ENCODE measurements at regions not wholly inside any gene's neighbourhood (a gene's known extent, or its start where the extent isn't known, plus 50 kb on each side); places are given as distances from the start of the nearest gene placed in this dataset.
"Not testable (repeated sequence)": the region's sequence is repeated elsewhere in the genome, so short reads cannot be mapped to it uniquely, and the experiment has no call there.

- DNase-seq = no peak
- H3K36me3 Mint-ChIP-seq = no peaks in the 10 kb centered on the region
- no peak overlapping the region for H3K4me3 Mint-ChIP-seq
- no peak for ATAC-seq (replicated peaks)
- H3K9me3 Mint-ChIP-seq = peaks cover 3 to 9% of the 10 kb centered on the region in 2 donors
- H3K27ac Mint-ChIP-seq = no peak overlapping the region
- H3K27me3 Mint-ChIP-seq = peaks cover 0 to 5% of the 10 kb centered on the region in 2 donors
- H3K4me1 Mint-ChIP-seq = no peaks in the 10 kb centered on the region
These were observed 102.6 kb downstream of the LHFPL1 start for GRCh38 chrX:112577146-112577545.

- Mint-ChIP-seq H3K27ac (no peak overlapping the region), H3K4me3 (no peak overlapping the region), H3K27me3 (peaks cover 0 to 9% of the 10 kb centered on the region in 2 donors), H3K9me3 (peaks cover 1 to 2% of the 10 kb centered on the region in 2 donors), H3K36me3 (no peaks in the 10 kb centered on the region), H3K4me1 (no peaks in the 10 kb centered on the region)
- ATAC-seq (replicated peaks) = no peak
- DNase-seq = no peak
These were observed 108.3 kb downstream of the LHFPL1 start for GRCh38 chrX:112571388-112571787.

- Mint-ChIP-seq H3K27me3 (peaks cover 0 to 12% of the 10 kb centered on the region in 2 donors), H3K27ac (no peak overlapping the region), H3K9me3 (peaks cover 0 to 2% of the 10 kb centered on the region in 2 donors), H3K4me1 (no peaks in the 10 kb centered on the region), H3K4me3 (no peak overlapping the region), H3K36me3 (no peaks in the 10 kb centered on the region)
- ATAC-seq (replicated peaks) = no peak
- DNase-seq = no peak
These were observed 123.9 kb downstream of the LHFPL1 start for GRCh38 chrX:112555831-112556230.

GRCh38 chrX:112545051-112545450 is 134.7 kb downstream of the LHFPL1 start:
- no peaks in the 10 kb centered on the region for H3K36me3 Mint-ChIP-seq
- peaks cover 0 to 3% of the 10 kb centered on the region in 2 donors for H3K9me3 Mint-ChIP-seq
- DNase-seq = no peak
- H3K27ac Mint-ChIP-seq = no peak overlapping the region
- no peak for ATAC-seq (replicated peaks)
- no peaks in the 10 kb centered on the region for H3K27me3 Mint-ChIP-seq
- H3K4me1 Mint-ChIP-seq = no peaks in the 10 kb centered on the region
- no peak overlapping the region for H3K4me3 Mint-ChIP-seq

GRCh38 chrX:112536544-112536943 is 143.2 kb downstream of the LHFPL1 start:
- Mint-ChIP-seq H3K27me3 (no peaks in the 10 kb centered on the region), H3K9me3 (peaks cover 0 to 5% of the 10 kb centered on the region in 2 donors), H3K36me3 (no peaks in the 10 kb centered on the region), H3K27ac (no peak overlapping the region), H3K4me1 (no peaks in the 10 kb centered on the region), H3K4me3 (no peak overlapping the region)
- ATAC-seq (replicated peaks) = no peak
- DNase-seq = no peak

- Mint-ChIP-seq H3K27me3 (no peaks in the 10 kb centered on the region), H3K27ac (no peak overlapping the region), H3K9me3 (peaks cover 6% of the 10 kb centered on the region in 2 donors), H3K36me3 (no peaks in the 10 kb centered on the region), H3K4me1 (no peaks in the 10 kb centered on the region), H3K4me3 (no peak overlapping the region)
- ATAC-seq (replicated peaks) = no peak
- no peak for DNase-seq
These were observed 151.8 kb downstream of the LHFPL1 start for GRCh38 chrX:112527903-112528302.

- DNase-seq (no peak), ATAC-seq (replicated peaks) (no peak)
- H3K9me3 Mint-ChIP-seq = peaks cover 4 to 6% of the 10 kb centered on the region in 2 donors
- H3K36me3 Mint-ChIP-seq = no peaks in the 10 kb centered on the region
- no peak overlapping the region for H3K27ac Mint-ChIP-seq
- no peaks in the 10 kb centered on the region for H3K27me3 Mint-ChIP-seq
- H3K4me1 Mint-ChIP-seq = no peaks in the 10 kb centered on the region
- no peak overlapping the region for H3K4me3 Mint-ChIP-seq
These were observed 158.1 kb downstream of the LHFPL1 start for GRCh38 chrX:112521676-112522075.

GRCh38 chrX:112520124-112520523 is 159.6 kb downstream of the LHFPL1 start:
- no peak overlapping the region for H3K4me3 Mint-ChIP-seq
- H3K27me3 Mint-ChIP-seq = no peaks in the 10 kb centered on the region

GRCh38 chrX:112513154-112513553 is 166.6 kb downstream of the LHFPL1 start:
- DNase-seq = no peak

More at GRCh38 chrX:112520124-112520523, 159.6 kb downstream of the LHFPL1 start:
- Mint-ChIP-seq H3K4me1 (no peaks in the 10 kb centered on the region), H3K9me3 (peaks cover 4 to 7% of the 10 kb centered on the region in 2 donors), H3K27ac (no peak overlapping the region), H3K36me3 (no peaks in the 10 kb centered on the region)
- ATAC-seq (replicated peaks) = no peak
- DNase-seq = no peak

GRCh38 chrX:112512509-112512908 is 167.2 kb downstream of the LHFPL1 start:
- DNase-seq = no peak
- H3K27me3 Mint-ChIP-seq = no peaks in the 10 kb centered on the region
- peaks cover 0 to 4% of the 10 kb centered on the region in 2 donors for H3K36me3 Mint-ChIP-seq
- no peak overlapping the region for H3K4me3 Mint-ChIP-seq
- no peak overlapping the region for H3K27ac Mint-ChIP-seq
- H3K4me1 Mint-ChIP-seq = no peaks in the 10 kb centered on the region
- peaks cover 6 to 11% of the 10 kb centered on the region in 2 donors for H3K9me3 Mint-ChIP-seq
- no peak for ATAC-seq (replicated peaks)

More at GRCh38 chrX:112513154-112513553, 166.6 kb downstream of the LHFPL1 start:
- H3K4me1 Mint-ChIP-seq = no peaks in the 10 kb centered on the region
- no peak overlapping the region for H3K27ac Mint-ChIP-seq
- peaks cover 6 to 11% of the 10 kb centered on the region in 2 donors for H3K9me3 Mint-ChIP-seq
- ATAC-seq (replicated peaks) = no peak
- H3K27me3 Mint-ChIP-seq = no peaks in the 10 kb centered on the region
- H3K36me3 Mint-ChIP-seq = peaks cover 0 to 4% of the 10 kb centered on the region in 2 donors
- H3K4me3 Mint-ChIP-seq = no peak overlapping the region

- DNase-seq = no peak
- H3K36me3 Mint-ChIP-seq = peaks cover 0 to 4% of the 10 kb centered on the region in 2 donors
- H3K27me3 Mint-ChIP-seq = no peaks in the 10 kb centered on the region
- H3K4me1 Mint-ChIP-seq = no peaks in the 10 kb centered on the region
- H3K27ac Mint-ChIP-seq = no peak overlapping the region
- H3K4me3 Mint-ChIP-seq = no peak overlapping the region
- no peak for ATAC-seq (replicated peaks)
- peaks cover 6 to 11% of the 10 kb centered on the region in 2 donors for H3K9me3 Mint-ChIP-seq
These were observed 169.1 kb downstream of the LHFPL1 start for GRCh38 chrX:112510629-112511028.

GRCh38 chrX:112477653-112478052 is 202.1 kb downstream of the LHFPL1 start:
- Mint-ChIP-seq H3K27me3 (no peaks in the 10 kb centered on the region), H3K27ac (no peak overlapping the region), H3K4me3 (no peak overlapping the region), H3K9me3 (peaks cover 4 to 8% of the 10 kb centered on the region in 2 donors), H3K4me1 (no peaks in the 10 kb centered on the region), H3K36me3 (no peaks in the 10 kb centered on the region)
- no peak for DNase-seq
- no peak for ATAC-seq (replicated peaks)

GRCh38 chrX:112473654-112474053 is 206.1 kb downstream of the LHFPL1 start:
- Mint-ChIP-seq H3K36me3 (no peaks in the 10 kb centered on the region), H3K27me3 (no peaks in the 10 kb centered on the region), H3K9me3 (peaks cover 0 to 3% of the 10 kb centered on the region in 2 donors), H3K4me3 (no peak overlapping the region), H3K27ac (no peak overlapping the region), H3K4me1 (no peaks in the 10 kb centered on the region)
- DNase-seq = no peak
- ATAC-seq (replicated peaks) = no peak

- Mint-ChIP-seq H3K4me1 (no peaks in the 10 kb centered on the region), H3K9me3 (peaks cover 0 to 1% of the 10 kb centered on the region in 2 donors), H3K4me3 (no peak overlapping the region), H3K27me3 (no peaks in the 10 kb centered on the region), H3K36me3 (no peaks in the 10 kb centered on the region), H3K27ac (no peak overlapping the region)
- no peak for ATAC-seq (replicated peaks)
- no peak for DNase-seq
These were observed 209.2 kb downstream of the LHFPL1 start for GRCh38 chrX:112470551-112470950.

GRCh38 chrX:112461949-112462450 is 217.7 kb downstream of the LHFPL1 start:
- not testable (repeated sequence) for H3K9me3 Mint-ChIP-seq; H3K36me3 Mint-ChIP-seq; H3K4me1 Mint-ChIP-seq; H3K27ac Mint-ChIP-seq; DNase-seq; H3K4me3 Mint-ChIP-seq; H3K27me3 Mint-ChIP-seq; ATAC-seq (replicated peaks)

GRCh38 chrX:112457788-112458187 is 221.9 kb downstream of the LHFPL1 start:
- no peak overlapping the region for H3K27ac Mint-ChIP-seq
- H3K4me3 Mint-ChIP-seq = no peak overlapping the region
- peaks cover 0 to 4% of the 10 kb centered on the region in 2 donors for H3K27me3 Mint-ChIP-seq
- ATAC-seq (replicated peaks) = no peak
- H3K4me1 Mint-ChIP-seq = no peaks in the 10 kb centered on the region
- no peaks in the 10 kb centered on the region for H3K36me3 Mint-ChIP-seq
- H3K9me3 Mint-ChIP-seq = peaks cover 0 to 5% of the 10 kb centered on the region in 2 donors
- DNase-seq = no peak

Measured in stimulated activated naive B cell treated with anti-CD40 and anti-IgM and Interleukin-4, amounts not matched to agents 10 μg/mL and 1 μg/mL and 100 μg/mL, for 72 hours (primary cell).